ENCODE measurements at regions not wholly inside any gene's neighbourhood (a gene's known extent, or its start where the extent isn't known, plus 50 kb on each side); places are given as distances from the start of the nearest gene placed in this dataset.
"Not testable (repeated sequence)": the region's sequence is repeated elsewhere in the genome, so short reads cannot be mapped to it uniquely, and the experiment has no call there.

- DNase-seq = no peak
These were observed 480.5 kb upstream of the HTR1E start for GRCh38 chr6:86456821-86457220.

DNA sequence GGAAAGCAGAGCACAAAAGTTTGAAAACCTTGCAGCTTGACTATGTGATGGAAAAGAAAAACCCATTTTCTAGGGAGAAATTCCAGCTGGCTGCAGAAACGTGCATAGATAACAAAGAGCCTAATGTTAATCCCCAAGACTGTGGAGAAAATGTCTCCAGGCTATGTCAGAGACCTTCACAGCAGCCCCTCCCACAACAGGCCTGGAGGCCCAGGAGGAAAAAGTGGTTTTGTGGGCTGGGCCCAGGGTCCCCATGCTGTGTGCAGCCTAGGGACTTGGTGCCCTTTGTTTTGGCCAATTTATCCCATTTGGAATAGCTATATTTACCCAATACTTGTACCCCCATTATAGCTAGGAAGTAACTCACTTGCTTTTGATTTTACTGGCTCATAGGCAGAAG lies 484.1 kb upstream of the HTR1E start:
- no peak for DNase-seq

GRCh38 chr6:86448398-86448797 lies 488.9 kb upstream of the HTR1E start:
- DNase-seq = no peak

GRCh38 chr6:86440608-86441007 lies 496.7 kb upstream of the HTR1E start:
- no peak for DNase-seq

- DNase-seq = no peak
These were observed 513.8 kb upstream of the HTR1E start for GRCh38 chr6:86423571-86423970.

DNA sequence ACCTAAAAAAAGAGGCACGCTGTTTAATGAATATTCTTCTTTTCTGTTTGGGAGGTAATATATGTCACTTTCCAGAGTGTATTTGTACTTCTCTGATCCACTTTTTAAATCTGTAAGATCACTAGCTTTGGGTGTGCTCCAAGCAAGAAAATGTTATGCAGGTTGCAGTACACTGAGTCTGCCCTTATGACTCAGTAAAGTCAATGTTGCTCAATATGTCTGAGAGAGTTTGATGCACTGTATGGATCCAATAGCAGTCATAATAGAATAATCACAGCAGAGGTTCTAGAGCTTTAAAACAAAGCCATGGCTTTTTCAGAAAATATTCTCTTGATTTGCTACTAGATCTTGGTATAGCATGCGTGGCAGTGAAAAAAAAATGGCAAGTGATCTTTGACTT lies 525.3 kb upstream of the HTR1E start:
- no peak for DNase-seq

GRCh38 chr6:86407128-86407527 lies 530.2 kb upstream of the HTR1E start:
- no peak for DNase-seq

DNA sequence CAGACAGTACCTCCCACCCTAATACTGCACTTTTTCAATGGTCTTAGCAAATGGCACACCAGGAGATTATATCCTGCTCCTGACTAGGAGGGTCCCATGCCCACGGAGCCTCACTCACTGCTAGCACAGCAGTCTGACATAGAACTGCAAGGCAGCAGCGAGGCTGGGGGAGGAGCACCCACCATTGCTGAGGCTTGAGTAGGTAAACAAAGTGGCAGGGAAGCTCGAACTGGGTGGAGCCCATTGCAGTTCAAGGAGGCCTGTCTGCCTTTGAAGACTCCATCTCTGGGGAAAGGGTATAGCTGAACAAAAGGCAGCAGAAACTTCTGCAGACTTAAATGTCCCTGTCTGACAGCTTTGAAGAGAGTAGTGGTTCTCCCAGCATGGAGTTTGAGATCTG lies 544.5 kb upstream of the HTR1E start:
- not testable (repeated sequence) for DNase-seq

GRCh38 chr6:86380571-86381125 lies 556.7 kb upstream of the HTR1E start:
- DNase-seq = no peak

DNA sequence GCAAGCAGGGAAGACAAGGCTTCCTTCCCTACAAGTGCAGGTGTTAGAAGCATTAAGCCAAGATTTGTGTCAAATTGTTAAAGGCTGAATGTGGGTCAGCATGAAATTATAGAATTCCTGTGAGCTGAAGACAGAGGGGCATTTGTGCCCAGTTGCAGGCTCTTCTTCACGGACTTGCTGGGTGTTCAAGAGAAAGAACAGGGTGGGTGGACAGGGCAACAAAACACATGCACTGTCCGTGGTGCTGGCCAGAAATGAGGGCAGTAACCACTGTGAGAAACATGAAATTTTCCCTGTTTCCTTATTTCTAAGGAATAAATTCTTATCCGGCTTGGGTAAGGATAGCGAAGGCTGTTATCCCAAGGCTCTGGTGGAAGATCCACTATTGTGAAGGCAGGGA lies 579.5 kb upstream of the HTR1E start:
- DNase-seq = no peak

GRCh38 chr6:86355271-86355670 lies 582.1 kb upstream of the HTR1E start:
- no peak for DNase-seq

GRCh38 chr6:86331919-86332318 lies 605.4 kb upstream of the HTR1E start:
- no peak for DNase-seq

DNA sequence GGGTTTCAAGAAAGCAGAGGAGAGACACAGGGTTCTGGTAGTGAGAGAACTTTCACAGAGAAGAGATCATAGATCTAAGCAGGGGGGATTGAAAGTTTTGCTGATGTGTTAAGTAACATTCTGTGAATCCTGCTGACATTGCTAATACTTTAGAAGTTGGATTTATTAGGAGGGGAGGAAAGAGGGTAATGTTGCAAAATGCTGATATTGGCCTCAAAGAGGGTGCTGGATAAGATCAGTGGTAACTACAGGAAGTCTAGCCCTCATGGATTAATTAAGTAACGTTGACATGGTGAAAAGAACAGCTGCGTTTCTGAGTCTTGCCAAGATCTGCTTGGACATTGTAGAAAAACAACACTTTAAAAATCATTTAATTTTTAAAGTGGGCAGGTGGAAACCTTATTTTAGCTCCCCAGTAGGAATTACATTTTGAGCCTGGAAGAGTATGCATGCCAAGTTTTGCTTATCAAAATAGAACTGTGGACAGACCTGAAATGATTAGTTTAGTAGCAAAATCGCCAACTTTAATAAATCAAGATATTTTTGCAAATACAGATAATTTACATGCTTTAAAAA lies 606.0 kb upstream of the HTR1E start:
- DNase-seq = no peak

GRCh38 chr6:86306210-86306609 lies 631.1 kb upstream of the HTR1E start:
- DNase-seq = no peak

- DNase-seq = no peak
These were observed 643.2 kb upstream of the SYNCRIP start for GRCh38 chr6:86285876-86286275.

GRCh38 chr6:86284809-86285480 lies 642.3 kb upstream of the SYNCRIP start:
- DNase-seq = not testable (repeated sequence)

DNA sequence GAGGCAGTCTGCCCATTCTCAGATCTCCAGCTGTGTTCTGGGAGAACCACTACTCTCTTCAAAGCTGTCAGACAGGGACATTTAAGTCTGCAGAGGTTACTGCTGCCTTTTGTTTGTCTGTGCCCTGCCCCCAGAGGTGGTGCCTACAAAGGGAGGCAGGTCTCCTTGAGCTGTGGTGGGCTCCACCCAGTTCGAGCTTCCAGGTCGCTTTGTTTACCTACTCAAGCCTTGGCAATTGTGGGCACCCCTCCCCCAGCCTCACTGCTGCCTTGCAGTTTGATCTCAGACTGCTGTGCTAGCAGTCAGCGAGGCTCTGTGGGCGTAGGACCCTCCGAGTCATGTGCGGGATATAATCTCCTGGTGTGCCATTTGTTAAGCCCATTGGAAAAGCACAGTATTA lies 640.9 kb upstream of the SYNCRIP start:
- DNase-seq = not testable (repeated sequence)

DNA sequence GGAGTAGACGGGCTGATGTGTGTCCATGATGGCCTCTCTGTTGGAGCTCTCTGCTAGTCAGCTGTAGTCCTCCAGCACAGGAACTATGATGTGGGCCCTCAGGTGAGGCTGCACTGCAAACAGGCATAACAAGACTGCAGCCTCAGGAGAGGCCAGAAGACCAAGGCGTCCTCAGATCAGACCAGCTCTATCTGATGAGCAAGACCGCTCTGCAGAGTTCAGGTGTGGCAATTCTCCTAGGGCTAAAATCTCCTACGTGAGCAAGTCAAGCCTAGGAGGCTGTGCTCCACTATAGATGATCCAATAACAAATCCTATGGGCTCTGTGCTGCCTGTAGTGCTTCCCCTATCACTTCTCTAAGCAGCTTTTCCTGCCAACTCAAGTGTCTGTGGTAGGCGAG lies 633.4 kb upstream of the SYNCRIP start:
- DNase-seq = no peak

GRCh38 chr6:86273936-86274335 lies 631.2 kb upstream of the SYNCRIP start:
- DNase-seq = no peak

GRCh38 chr6:86256615-86257187 lies 614.0 kb upstream of the SYNCRIP start:
- DNase-seq = no peak

DNA sequence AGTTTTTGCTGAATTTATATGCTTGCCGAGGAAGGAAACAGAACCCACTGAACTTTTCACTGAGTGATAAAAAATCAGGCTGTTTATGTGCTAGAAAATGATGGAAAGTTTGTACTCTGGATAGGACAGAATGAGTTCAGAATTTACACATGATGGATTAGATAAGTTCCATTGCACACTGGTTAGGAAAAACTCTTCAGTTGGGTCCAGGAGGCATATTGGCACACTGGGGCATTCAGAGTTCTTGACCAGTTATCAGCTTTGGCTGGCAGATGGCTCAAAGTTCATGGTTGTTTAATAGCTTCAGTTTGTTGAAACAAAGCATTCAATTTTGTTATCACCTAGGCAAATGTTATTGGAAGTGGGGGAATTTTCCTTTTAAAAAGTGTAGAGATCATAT lies 613.3 kb upstream of the SYNCRIP start:
- DNase-seq = no peak

DNA sequence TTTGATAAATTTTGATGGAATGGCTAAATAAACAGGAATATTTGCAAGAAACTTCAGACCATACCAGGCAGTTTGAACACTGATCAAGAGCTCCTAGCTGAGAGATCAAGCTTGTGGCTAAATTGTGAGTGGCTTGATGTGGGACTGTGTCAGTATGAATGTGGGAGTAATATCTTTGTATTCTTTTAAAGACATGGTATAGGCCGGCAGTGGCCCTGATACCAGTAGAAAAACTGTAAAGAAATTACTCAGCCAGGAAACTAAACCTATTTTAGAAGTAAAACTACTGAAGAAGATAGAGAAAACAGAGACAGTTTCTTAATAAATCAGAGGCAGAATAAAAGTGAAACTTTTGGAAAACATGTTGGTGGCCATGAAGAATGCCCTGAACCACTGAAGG lies 608.4 kb upstream of the SYNCRIP start:
- DNase-seq = no peak

GRCh38 chr6:86217906-86218305 lies 575.2 kb upstream of the SYNCRIP start:
- no peak for DNase-seq

GRCh38 chr6:86215323-86215722 lies 572.6 kb upstream of the SYNCRIP start:
- DNase-seq = no peak

DNA sequence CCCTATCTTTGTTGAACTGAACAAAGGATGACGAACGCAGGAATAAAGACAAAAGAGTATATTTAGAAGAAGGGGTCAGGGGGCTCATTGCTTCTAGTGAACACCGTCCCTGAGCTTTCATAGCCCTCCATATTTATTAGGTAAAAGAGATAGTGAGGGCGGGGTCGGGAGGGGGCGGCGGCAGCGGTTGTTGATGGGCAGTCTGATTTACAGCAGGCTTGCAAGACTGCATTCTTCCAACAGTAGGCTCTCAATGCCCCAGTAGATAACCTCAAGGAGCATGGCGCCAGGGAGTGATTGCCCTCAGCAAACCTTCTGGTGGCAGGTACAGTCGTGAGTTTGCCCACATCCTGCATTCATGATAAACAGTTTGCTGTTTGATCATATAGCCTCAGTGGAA lies 563.3 kb upstream of the SYNCRIP start:
- DNase-seq = no peak

All from NCI-H1694 (cell line).